ENCODE measurements at regions not wholly inside any gene's neighbourhood (a gene's known extent, or its start where the extent isn't known, plus 50 kb on each side); places are given as distances from the start of the nearest gene placed in this dataset.
"Not testable (repeated sequence)": the region's sequence is repeated elsewhere in the genome, so short reads cannot be mapped to it uniquely, and the experiment has no call there.

DNA sequence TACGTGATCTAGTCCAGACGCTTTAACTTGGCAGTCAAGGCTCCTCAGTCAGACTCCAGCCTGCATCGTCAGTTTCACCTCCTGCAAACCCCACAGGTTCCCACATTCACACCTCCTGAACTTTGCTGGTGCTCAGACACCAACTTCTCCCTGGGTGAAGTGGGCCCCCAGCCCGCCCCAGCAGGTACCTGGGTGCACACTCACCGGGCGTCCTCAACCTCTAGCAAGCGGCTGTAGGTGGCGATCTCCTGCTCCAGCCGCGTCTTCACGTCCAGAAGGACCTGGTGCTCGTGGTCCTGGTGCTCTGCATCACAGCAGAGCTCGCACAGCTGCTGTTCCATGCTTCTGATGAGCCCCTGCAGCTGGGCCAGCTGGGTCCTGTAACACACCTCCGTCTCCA, 122.9 kb downstream of the TNFRSF13B start:
- not testable (repeated sequence) for TF ChIP-seq CTCF (IDR thresholded peaks at IDR 0.05); ZFX (IDR thresholded peaks at IDR 0.05; ENCODE audit: borderline replicate concordance)
